ENCODE measurements at regions not wholly inside any gene's neighbourhood (a gene's known extent, or its start where the extent isn't known, plus 50 kb on each side); places are given as distances from the start of the nearest gene placed in this dataset.
"Not testable (repeated sequence)": the region's sequence is repeated elsewhere in the genome, so short reads cannot be mapped to it uniquely, and the experiment has no call there.

GRCh38 chr6:137545073-137545472 lies 50.9 kb upstream of the OLIG3 start:
- no peak for DNase-seq
- H3K27me3 ChIP-seq (ENCODE audit: control insufficient read depth, insufficient read depth, low read length): no peaks in the 10 kb centered on the region
- no peaks in the 10 kb centered on the region for H3K36me3 ChIP-seq (replicated peaks; ENCODE audit: control insufficient read depth, insufficient read depth, low read length)
- H3K4me3 ChIP-seq (ENCODE audit: insufficient read depth, low read depth, low read length): no peak overlapping the region

GRCh38 chr6:137547186-137547585 lies 53.0 kb upstream of the OLIG3 start:
- no peak overlapping the region for H3K4me3 ChIP-seq (ENCODE audit: insufficient read depth, low read depth, low read length)
- no peaks in the 10 kb centered on the region for H3K27me3 ChIP-seq (ENCODE audit: control insufficient read depth, insufficient read depth, low read length)
- H3K36me3 ChIP-seq (replicated peaks; ENCODE audit: control insufficient read depth, insufficient read depth, low read length): no peaks in the 10 kb centered on the region
- DNase-seq: no peak

GRCh38 chr6:137547601-137548000 lies 53.4 kb upstream of the OLIG3 start:
- H3K27me3 ChIP-seq (ENCODE audit: control insufficient read depth, insufficient read depth, low read length): no peaks in the 10 kb centered on the region
- no peak for DNase-seq
- H3K36me3 ChIP-seq (replicated peaks; ENCODE audit: control insufficient read depth, insufficient read depth, low read length): no peaks in the 10 kb centered on the region
- no peak overlapping the region for H3K4me3 ChIP-seq (ENCODE audit: insufficient read depth, low read depth, low read length)

- no peak for DNase-seq
- Histone ChIP-seq H3K36me3 (replicated peaks; ENCODE audit: control insufficient read depth, insufficient read depth, low read length) (no peaks in the 10 kb centered on the region), H3K4me3 (ENCODE audit: insufficient read depth, low read depth, low read length) (no peak overlapping the region), H3K27me3 (ENCODE audit: control insufficient read depth, insufficient read depth, low read length) (no peaks in the 10 kb centered on the region)
These were observed 54.9 kb upstream of the OLIG3 start for GRCh38 chr6:137549106-137549505.

- no peak for DNase-seq
- Histone ChIP-seq H3K4me3 (ENCODE audit: insufficient read depth, low read depth, low read length) (no peak overlapping the region), H3K27me3 (ENCODE audit: control insufficient read depth, insufficient read depth, low read length) (no peaks in the 10 kb centered on the region), H3K36me3 (replicated peaks; ENCODE audit: control insufficient read depth, insufficient read depth, low read length) (no peaks in the 10 kb centered on the region)
These were observed 56.3 kb upstream of the OLIG3 start for GRCh38 chr6:137550535-137550934.

- no peak for DNase-seq
- no peaks in the 10 kb centered on the region for H3K27me3 ChIP-seq (ENCODE audit: control insufficient read depth, insufficient read depth, low read length)
- no peaks in the 10 kb centered on the region for H3K36me3 ChIP-seq (replicated peaks; ENCODE audit: control insufficient read depth, insufficient read depth, low read length)
- H3K4me3 ChIP-seq (ENCODE audit: insufficient read depth, low read depth, low read length): no peak overlapping the region
These were observed 58.0 kb upstream of the OLIG3 start for GRCh38 chr6:137552146-137552545.

- no peaks in the 10 kb centered on the region for H3K36me3 ChIP-seq (replicated peaks; ENCODE audit: control insufficient read depth, insufficient read depth, low read length)
- no peaks in the 10 kb centered on the region for H3K27me3 ChIP-seq (ENCODE audit: control insufficient read depth, insufficient read depth, low read length)
- H3K4me3 ChIP-seq (ENCODE audit: insufficient read depth, low read depth, low read length): no peak overlapping the region
- DNase-seq: no peak
These were observed 58.6 kb upstream of the OLIG3 start for GRCh38 chr6:137552809-137553208.

- H3K36me3 ChIP-seq (replicated peaks; ENCODE audit: control insufficient read depth, insufficient read depth, low read length); H3K27me3 ChIP-seq (ENCODE audit: control insufficient read depth, insufficient read depth, low read length); H3K4me3 ChIP-seq (ENCODE audit: insufficient read depth, low read depth, low read length); DNase-seq: not testable (repeated sequence)
These were observed 65.5 kb upstream of the OLIG3 start for GRCh38 chr6:137559521-137560183.

GRCh38 chr6:137560184-137560563 lies 66.0 kb upstream of the OLIG3 start:
- DNase-seq: no peak
- Histone ChIP-seq H3K4me3 (ENCODE audit: insufficient read depth, low read depth, low read length) (no peak overlapping the region), H3K27me3 (ENCODE audit: control insufficient read depth, insufficient read depth, low read length) (no peaks in the 10 kb centered on the region), H3K36me3 (replicated peaks; ENCODE audit: control insufficient read depth, insufficient read depth, low read length) (no peaks in the 10 kb centered on the region)

GRCh38 chr6:137568067-137568466 lies 73.9 kb upstream of the OLIG3 start:
- Histone ChIP-seq H3K4me3 (ENCODE audit: insufficient read depth, low read depth, low read length) (no peak overlapping the region), H3K27me3 (ENCODE audit: control insufficient read depth, insufficient read depth, low read length) (no peaks in the 10 kb centered on the region), H3K36me3 (replicated peaks; ENCODE audit: control insufficient read depth, insufficient read depth, low read length) (no peaks in the 10 kb centered on the region)
- no peak for DNase-seq

- DNase-seq: no peak
- Histone ChIP-seq H3K27me3 (ENCODE audit: control insufficient read depth, insufficient read depth, low read length) (no peaks in the 10 kb centered on the region), H3K4me3 (ENCODE audit: insufficient read depth, low read depth, low read length) (no peak overlapping the region), H3K36me3 (replicated peaks; ENCODE audit: control insufficient read depth, insufficient read depth, low read length) (no peaks in the 10 kb centered on the region)
These were observed 76.2 kb upstream of the OLIG3 start for GRCh38 chr6:137570393-137570792.

GRCh38 chr6:137571854-137572253 lies 77.7 kb upstream of the OLIG3 start:
- Histone ChIP-seq H3K27me3 (ENCODE audit: control insufficient read depth, insufficient read depth, low read length) (no peaks in the 10 kb centered on the region), H3K36me3 (replicated peaks; ENCODE audit: control insufficient read depth, insufficient read depth, low read length) (no peaks in the 10 kb centered on the region), H3K4me3 (ENCODE audit: insufficient read depth, low read depth, low read length) (no peak overlapping the region)
- DNase-seq: no peak

GRCh38 chr6:137573739-137574138 lies 79.5 kb upstream of the OLIG3 start:
- H3K36me3 ChIP-seq (replicated peaks; ENCODE audit: control insufficient read depth, insufficient read depth, low read length): no peaks in the 10 kb centered on the region
- no peaks in the 10 kb centered on the region for H3K27me3 ChIP-seq (ENCODE audit: control insufficient read depth, insufficient read depth, low read length)
- no peak for DNase-seq
- H3K4me3 ChIP-seq (ENCODE audit: insufficient read depth, low read depth, low read length): no peak overlapping the region

- Histone ChIP-seq H3K36me3 (replicated peaks; ENCODE audit: control insufficient read depth, insufficient read depth, low read length) (no peaks in the 10 kb centered on the region), H3K4me3 (ENCODE audit: insufficient read depth, low read depth, low read length) (no peak overlapping the region), H3K27me3 (ENCODE audit: control insufficient read depth, insufficient read depth, low read length) (no peaks in the 10 kb centered on the region)
- DNase-seq: no peak
These were observed 85.4 kb upstream of the OLIG3 start for GRCh38 chr6:137579612-137580011.

GRCh38 chr6:137581019-137581707 lies 87.0 kb upstream of the OLIG3 start:
- Histone ChIP-seq H3K36me3 (replicated peaks; ENCODE audit: control insufficient read depth, insufficient read depth, low read length) (no peaks in the 10 kb centered on the region), H3K4me3 (ENCODE audit: insufficient read depth, low read depth, low read length) (no peak overlapping the region), H3K27me3 (ENCODE audit: control insufficient read depth, insufficient read depth, low read length) (no peaks in the 10 kb centered on the region)
- DNase-seq: no peak
